HCT116 (cell line): ENCODE measurements at regions not wholly inside any gene's neighbourhood (a gene's known extent, or its start where the extent isn't known, plus 50 kb on each side); places are given as distances from the start of the nearest gene placed in this dataset.

ENCODE experiments used
- ATAC-seq: fragments of 200-7000 bp; cut with Tn5 transposase; 2 replicates; pipeline ENCODE4 v1.9.1; 2020; ENCODE audit warnings: mild to moderate bottlenecking, moderate library complexity
- BruUV-seq: library from RNA; stranded (reverse); fragments of 400-500 nt; replicated peaks from 2 replicates; lab custom pipeline; 2021; lab: Mats Ljungman, UMichigan
- CTCF ChIA-PET: fragments of 300-600 bp; sonication (Branson Sonifier 250); formaldehyde crosslinking; loops from one replicate; lab custom pipeline; 2021; ENCODE audit warnings: antibody characterized with exemption; lab: Charles Lee
- POLR2A ChIA-PET: fragments of 300-600, 350-600 bp; sonication (Branson Sonifier 250); formaldehyde crosslinking; loops from one replicate; lab custom pipeline; 2021; ENCODE audit warnings: antibody characterized with exemption; lab: Charles Lee
- RAD21 ChIA-PET, 2 experiments: fragments of 300-600 bp; sonication (Branson Sonifier 250); formaldehyde crosslinking; loops; one replicate each; lab custom pipeline; 2023; ENCODE audit warnings: low total read pairs in 2 of 2; ENCODE audit not compliant: uncharacterized antibody in 2 of 2, unreplicated experiment in 2 of 2, low non-redundant PET in 1 of 2; lab: Charles Lee
- DNase-seq: peaks from one replicate; pipeline ENCODE4 v3.0.0-alpha.2; 2010; ENCODE audit warnings: low read depth, low spot score
- H2AFZ ChIP-seq: fragments of 200-600 bp; shearing (Covaris generic), sonication (generic); 2 replicates; pipeline ENCODE4 v1.6.1; 2017; ENCODE audit warnings: low read depth, mixed run types, mixed read lengths, antibody characterized with exemption, low read length; ENCODE audit not compliant: poor library complexity, severe bottlenecking
- H3K27ac ChIP-seq: 2 replicates; pipeline ENCODE4 v1.5.1; 2012; ENCODE audit warnings: low read depth, low read length
- H3K27me3 ChIP-seq: fragments of 200-600 bp; sonication (generic); 2 replicates; pipeline ENCODE4 v1.6.1; 2016; ENCODE audit warnings: mixed run types, low read length, mixed read lengths; ENCODE audit not compliant: insufficient read depth
- H3K36me3 ChIP-seq, 2 experiments: fragments of 200-500 bp in 1 of 2; fragments of 200-600 bp in 1 of 2; sonication (Bioruptor generic) in 1 of 2; sonication (generic) in 1 of 2; 2 replicates each; pipeline versions ENCODE4 v1.5.1 to v1.6.1; 2014 to 2016; ENCODE audit warnings: low read length in 2 of 2, inconsistent platforms in 1 of 2, mixed read lengths in 1 of 2, mixed run types in 1 of 2; ENCODE audit not compliant: insufficient read depth in 2 of 2, control insufficient read depth in 1 of 2
- H3K4me1 ChIP-seq, 2 experiments: fragments of 200-600 bp in 1 of 2; sonication (generic) in 1 of 2; 2 replicates each; pipeline versions ENCODE4 v1.5.1 to v1.6.1; 2012 to 2017; ENCODE audit warnings: low read length in 2 of 2, inconsistent platforms in 1 of 2, mild to moderate bottlenecking in 1 of 2, mixed read lengths in 1 of 2, mixed run types in 1 of 2, moderate library complexity in 1 of 2; ENCODE audit not compliant: insufficient read depth in 2 of 2, control insufficient read depth in 1 of 2
- H3K4me2 ChIP-seq: fragments of 200-600 bp; sonication (generic); 2 replicates; pipeline ENCODE4 v1.6.1; 2017; ENCODE audit warnings: mixed run types, low read length, mixed read lengths
- H3K4me3 ChIP-seq, 2 experiments: fragments of 200-600 bp in 1 of 2; sonication (generic) in 1 of 2; replicated peaks in 1 of 2; 2 replicates each; pipeline ENCODE4 v1.5.1; 2011 to 2016; ENCODE audit warnings: low read length in 2 of 2, control low read depth in 1 of 2, low read depth in 1 of 2, mild to moderate bottlenecking in 1 of 2, mixed read lengths in 1 of 2, mixed run types in 1 of 2
- H3K79me2 ChIP-seq: fragments of 200-600 bp; sonication (generic); 2 replicates; pipeline ENCODE4 v1.6.1; 2017; ENCODE audit warnings: mild to moderate bottlenecking, mixed run types, low read length, moderate library complexity, mixed read lengths; ENCODE audit not compliant: insufficient read depth
- H3K9ac ChIP-seq: fragments of 200-600 bp; sonication (generic); 2 replicates; pipeline ENCODE4 v1.6.1; 2016; ENCODE audit warnings: low read length, mixed read lengths
- H3K9me2 ChIP-seq: fragments of 200-600 bp; sonication (generic), shearing (Covaris generic); 2 replicates; pipeline ENCODE4 v1.6.1; 2017; ENCODE audit warnings: mixed run types, mild to moderate bottlenecking, moderate library complexity; ENCODE audit not compliant: insufficient read depth
- H3K9me3 ChIP-seq, 2 experiments: fragments of 200-500 bp in 1 of 2; fragments of 200-600 bp in 1 of 2; sonication (Bioruptor generic) in 1 of 2; sonication (generic) in 1 of 2; 2 replicates each; pipeline ENCODE4 v1.6.1; 2014 to 2017; ENCODE audit warnings: low read length in 2 of 2, mixed read lengths in 2 of 2, inconsistent platforms in 1 of 2, low read depth in 1 of 2, mild to moderate bottlenecking in 1 of 2, mixed run types in 1 of 2, moderate library complexity in 1 of 2; ENCODE audit not compliant: control insufficient read depth in 1 of 2, insufficient read depth in 1 of 2
- H4K20me1 ChIP-seq: fragments of 200-600 bp; sonication (generic), shearing (Covaris generic); 2 replicates; pipeline ENCODE4 v1.6.1; 2017; ENCODE audit warnings: mixed run types, mild to moderate bottlenecking, moderate library complexity; ENCODE audit not compliant: insufficient read depth
- CBX3 ChIP-seq: IDR thresholded peaks from 2 replicates; pipeline ENCODE4 v1.6.1; 2012; ENCODE audit warnings: low read depth
- CTCF ChIP-seq, 3 experiments: fragments of 200-600 bp in 1 of 3; sonication (generic) in 1 of 3; IDR thresholded peaks in 2 of 3; conservative IDR thresholded peaks in 1 of 3; 2 replicates each; pipeline ENCODE4 v1.5.1; 2012 to 2017; ENCODE audit warnings: low read depth in 2 of 3, low read length in 2 of 3, antibody characterized with exemption in 1 of 3, borderline replicate concordance in 1 of 3, control low read depth in 1 of 3, mild to moderate bottlenecking in 1 of 3, mixed read lengths in 1 of 3, mixed run types in 1 of 3, moderate library complexity in 1 of 3; ENCODE audit not compliant: insufficient read depth in 1 of 3
- EZH2phosphoT487 ChIP-seq: fragments of 200-600 bp; IDR thresholded peaks from 2 replicates; pipeline ENCODE4 v1.6.1; 2018; ENCODE audit warnings: antibody characterized with exemption, borderline replicate concordance
- POLR2A ChIP-seq: IDR thresholded peaks from 2 replicates; pipeline ENCODE4 v1.7.0; 2011; ENCODE audit warnings: borderline replicate concordance; ENCODE audit not compliant: insufficient read depth, insufficient read length; ENCODE audit errors: extremely low read depth
- RAD21 ChIP-seq: IDR thresholded peaks from 2 replicates; pipeline ENCODE4 v1.6.1; 2012; ENCODE audit warnings: low read depth, mild to moderate bottlenecking
- intact Hi-C: fragments of 100-400 bp; cut with micrococcal nuclease; formaldehyde crosslinking; loops from 2 replicates; pipeline ENCODE4 v1.10.0; 2022
- TF ChIP-seq, protein P1 (sequence below): IDR thresholded peaks from 2 replicates; pipeline ENCODE4 v1.6.1; 2012
- TF ChIP-seq, protein P2 (sequence below): IDR thresholded peaks from 2 replicates; pipeline ENCODE4 v1.6.1; 2012; ENCODE audit warnings: low read depth

- peak; percentile 62 for DNase-seq
- RAD21 ChIA-PET, result no interaction called here
- H3K9me3 ChIP-seq, result no peaks in the 10 kb centered on the region
- POLR2A ChIA-PET, result no interaction called here
- H3K9ac ChIP-seq, result no peak overlapping the region
- H3K4me3 ChIP-seq, result no peak overlapping the region
- H3K27ac ChIP-seq, result no peak overlapping the region
- H3K9me2 ChIP-seq, result no peaks in the 10 kb centered on the region
- H2AFZ ChIP-seq, result peak overlapping the region; percentile 89
- no peaks in the 10 kb centered on the region for H3K27me3 ChIP-seq
- intact Hi-C loops, result loop anchor here (1.0 to 2.0 kb wide), 3 partner anchors 455 to 1243 kb away; partner anchors contain the start of gene ALCAM
- CTCF ChIA-PET, result interaction anchor here (0.7 to 1.8 kb wide), 6 partner anchors 9 to 927 kb away, joined by 3 to 8 read pairs (median 4); no protein-coding TSS in a partner anchor
- BruUV-seq, result no TSS peak
- ATAC-seq, result peak; percentile 82
- no peak overlapping the region for H3K4me2 ChIP-seq
- no peaks in the 10 kb centered on the region for H3K36me3 ChIP-seq
- TF ChIP-seq POLR2A (no peak), RAD21 (peak; percentile 85), CTCF (IDR thresholded peaks at IDR 0.05 in 2 of 3, conservative IDR thresholded peaks at IDR 0.05 in 1 of 3; ENCODE audit: borderline replicate concordance in 1 of 3, insufficient read depth in 1 of 3, low read depth in 2 of 3, low read length in 2 of 3) (peak; percentile 55 to 86 (median 82); a peak in 5 of 6 replicates)
- no peaks in the 10 kb centered on the region for H3K4me1 ChIP-seq
- no peaks in the 10 kb centered on the region for H4K20me1 ChIP-seq
- H3K79me2 ChIP-seq, result no peaks in the 10 kb centered on the region
These were observed 741.0 kb upstream of the CBLB start for GRCh38 chr3:106609666-106610301.

GRCh38 chr3:106610362-106610959 is 741.6 kb upstream of the CBLB start:
- Histone ChIP-seq H3K4me3 (no peak overlapping the region), H3K36me3 (no peaks in the 10 kb centered on the region), H3K9me2 (no peaks in the 10 kb centered on the region), H3K4me1 (no peaks in the 10 kb centered on the region), H3K79me2 (no peaks in the 10 kb centered on the region), H3K27ac (no peak overlapping the region), H4K20me1 (no peaks in the 10 kb centered on the region), H3K27me3 (no peaks in the 10 kb centered on the region), H3K4me2 (no peak overlapping the region), H3K9me3 (no peaks in the 10 kb centered on the region), H3K9ac (no peak overlapping the region), H2AFZ (peak overlapping the region; percentile 89)
- ATAC-seq (no peak), DNase-seq (no peak)
- ChIA-PET CTCF (interaction anchor here (0.7 to 1.8 kb wide), 5 partner anchors 8 to 928 kb away, joined by 3 to 8 read pairs (median 5); no protein-coding TSS in a partner anchor), RAD21 (no interaction called here), POLR2A (no interaction called here)
- TF ChIP-seq, protein P1, sequence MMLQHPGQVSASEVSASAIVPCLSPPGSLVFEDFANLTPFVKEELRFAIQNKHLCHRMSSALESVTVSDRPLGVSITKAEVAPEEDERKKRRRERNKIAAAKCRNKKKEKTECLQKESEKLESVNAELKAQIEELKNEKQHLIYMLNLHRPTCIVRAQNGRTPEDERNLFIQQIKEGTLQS, result no peak
- TF ChIP-seq POLR2A (no peak), EZH2phosphoT487 (no peak), CBX3 (no peak)
- TF ChIP-seq, protein P2, sequence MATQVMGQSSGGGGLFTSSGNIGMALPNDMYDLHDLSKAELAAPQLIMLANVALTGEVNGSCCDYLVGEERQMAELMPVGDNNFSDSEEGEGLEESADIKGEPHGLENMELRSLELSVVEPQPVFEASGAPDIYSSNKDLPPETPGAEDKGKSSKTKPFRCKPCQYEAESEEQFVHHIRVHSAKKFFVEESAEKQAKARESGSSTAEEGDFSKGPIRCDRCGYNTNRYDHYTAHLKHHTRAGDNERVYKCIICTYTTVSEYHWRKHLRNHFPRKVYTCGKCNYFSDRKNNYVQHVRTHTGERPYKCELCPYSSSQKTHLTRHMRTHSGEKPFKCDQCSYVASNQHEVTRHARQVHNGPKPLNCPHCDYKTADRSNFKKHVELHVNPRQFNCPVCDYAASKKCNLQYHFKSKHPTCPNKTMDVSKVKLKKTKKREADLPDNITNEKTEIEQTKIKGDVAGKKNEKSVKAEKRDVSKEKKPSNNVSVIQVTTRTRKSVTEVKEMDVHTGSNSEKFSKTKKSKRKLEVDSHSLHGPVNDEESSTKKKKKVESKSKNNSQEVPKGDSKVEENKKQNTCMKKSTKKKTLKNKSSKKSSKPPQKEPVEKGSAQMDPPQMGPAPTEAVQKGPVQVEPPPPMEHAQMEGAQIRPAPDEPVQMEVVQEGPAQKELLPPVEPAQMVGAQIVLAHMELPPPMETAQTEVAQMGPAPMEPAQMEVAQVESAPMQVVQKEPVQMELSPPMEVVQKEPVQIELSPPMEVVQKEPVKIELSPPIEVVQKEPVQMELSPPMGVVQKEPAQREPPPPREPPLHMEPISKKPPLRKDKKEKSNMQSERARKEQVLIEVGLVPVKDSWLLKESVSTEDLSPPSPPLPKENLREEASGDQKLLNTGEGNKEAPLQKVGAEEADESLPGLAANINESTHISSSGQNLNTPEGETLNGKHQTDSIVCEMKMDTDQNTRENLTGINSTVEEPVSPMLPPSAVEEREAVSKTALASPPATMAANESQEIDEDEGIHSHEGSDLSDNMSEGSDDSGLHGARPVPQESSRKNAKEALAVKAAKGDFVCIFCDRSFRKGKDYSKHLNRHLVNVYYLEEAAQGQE, result no peak
- BruUV-seq, result no TSS peak
- intact Hi-C loops, result no loop called here
